C4-2B (cell line): ENCODE measurements at regions not wholly inside any gene's neighbourhood (a gene's known extent, or its start where the extent isn't known, plus 50 kb on each side); places are given as distances from the start of the nearest gene placed in this dataset.

Experiments
- ZFX ChIP-seq: fragments of 450-650 bp; IDR thresholded peaks from 2 replicates; pipeline ENCODE4 v1.6.1; 2017
- TF ChIP-seq, protein P1 (sequence below): fragments of 450-650 bp; conservative IDR thresholded peaks from 2 replicates; pipeline ENCODE4 v1.5.1; 2017; ENCODE audit warnings: mild to moderate bottlenecking

DNA sequence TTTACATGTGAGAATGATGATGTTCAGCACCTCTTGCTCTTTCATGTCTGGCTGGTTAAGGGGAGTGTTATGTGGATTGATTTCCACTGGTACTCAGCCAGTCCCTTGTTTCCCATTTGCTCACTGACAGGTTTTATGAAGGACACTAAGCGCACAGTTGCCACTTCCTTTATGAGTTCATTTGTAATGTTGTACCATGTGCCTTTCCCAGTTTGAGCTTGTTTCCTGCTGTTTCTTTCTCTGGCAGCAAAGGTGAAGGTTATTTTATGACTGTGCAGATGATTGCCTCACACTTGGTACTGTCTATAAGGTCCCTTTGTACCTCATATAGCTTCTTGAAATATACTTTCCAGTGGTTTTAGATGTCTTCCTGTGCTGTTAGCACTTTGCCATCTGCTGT, 1700.5 kb upstream of the TMEFF2 start:
- TF ChIP-seq, protein P1, sequence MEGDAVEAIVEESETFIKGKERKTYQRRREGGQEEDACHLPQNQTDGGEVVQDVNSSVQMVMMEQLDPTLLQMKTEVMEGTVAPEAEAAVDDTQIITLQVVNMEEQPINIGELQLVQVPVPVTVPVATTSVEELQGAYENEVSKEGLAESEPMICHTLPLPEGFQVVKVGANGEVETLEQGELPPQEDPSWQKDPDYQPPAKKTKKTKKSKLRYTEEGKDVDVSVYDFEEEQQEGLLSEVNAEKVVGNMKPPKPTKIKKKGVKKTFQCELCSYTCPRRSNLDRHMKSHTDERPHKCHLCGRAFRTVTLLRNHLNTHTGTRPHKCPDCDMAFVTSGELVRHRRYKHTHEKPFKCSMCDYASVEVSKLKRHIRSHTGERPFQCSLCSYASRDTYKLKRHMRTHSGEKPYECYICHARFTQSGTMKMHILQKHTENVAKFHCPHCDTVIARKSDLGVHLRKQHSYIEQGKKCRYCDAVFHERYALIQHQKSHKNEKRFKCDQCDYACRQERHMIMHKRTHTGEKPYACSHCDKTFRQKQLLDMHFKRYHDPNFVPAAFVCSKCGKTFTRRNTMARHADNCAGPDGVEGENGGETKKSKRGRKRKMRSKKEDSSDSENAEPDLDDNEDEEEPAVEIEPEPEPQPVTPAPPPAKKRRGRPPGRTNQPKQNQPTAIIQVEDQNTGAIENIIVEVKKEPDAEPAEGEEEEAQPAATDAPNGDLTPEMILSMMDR, result no peak
- TF ChIP-seq ZFX, result no peak
